H1 (cell line): ENCODE measurements at regions not wholly inside any gene's neighbourhood (a gene's known extent, or its start where the extent isn't known, plus 50 kb on each side); places are given as distances from the start of the nearest gene placed in this dataset.

Experiments used
- CREB1 ChIP-seq: IDR thresholded peaks from 2 replicates; pipeline ENCODE4 v1.6.1; 2012; ENCODE audit warnings: inconsistent platforms
- CTCF ChIP-seq, 3 experiments: IDR thresholded peaks; 1 replicate in 2 of 3; 2 replicates in 1 of 3; pipeline versions ENCODE4 v1.5.1 to v1.6.1; 2011; ENCODE audit warnings: low read length in 3 of 3, mild to moderate bottlenecking in 3 of 3, inconsistent platforms in 2 of 3, low read depth in 1 of 3, moderate library complexity in 1 of 3; ENCODE audit not compliant: insufficient read depth in 1 of 3; ENCODE audit errors: control extremely low read depth in 1 of 3
- EP300 ChIP-seq, 2 experiments: IDR thresholded peaks; 1 replicate in 1 of 2; 2 replicates in 1 of 2; pipeline ENCODE4 v1.6.1; 2011 to 2012; ENCODE audit warnings: low read depth in 2 of 2, low read length in 2 of 2, mild to moderate bottlenecking in 2 of 2, borderline replicate concordance in 1 of 2, inconsistent platforms in 1 of 2, moderate library complexity in 1 of 2
- EZH2 ChIP-seq: fragments of 200-600 bp; sonication (generic); IDR thresholded peaks from 2 replicates; pipeline ENCODE4 v1.7.1; 2012; ENCODE audit warnings: low read depth, mild to moderate bottlenecking, moderate library complexity, low read length, inconsistent platforms; ENCODE audit not compliant: severe bottlenecking
- FOSL1 ChIP-seq: IDR thresholded peaks from 2 replicates; pipeline ENCODE4 v1.6.1; 2011; ENCODE audit warnings: mild to moderate bottlenecking, low read depth, low read length, moderate library complexity; ENCODE audit not compliant: insufficient read depth
- HDAC2 ChIP-seq, 2 experiments: fragments of 300-600 bp in 1 of 2; sonication (generic) in 1 of 2; IDR thresholded peaks; 2 replicates each; pipeline ENCODE4 v1.6.1; 2011 to 2012; ENCODE audit warnings: low read depth in 2 of 2, low read length in 2 of 2, mild to moderate bottlenecking in 2 of 2, moderate library complexity in 2 of 2, borderline replicate concordance in 1 of 2, inconsistent platforms in 1 of 2
- KDM1A ChIP-seq: fragments of 200-600, 300-600 bp; sonication (generic); IDR thresholded peaks from 2 replicates; pipeline ENCODE4 v1.7.1; 2016; ENCODE audit warnings: mild to moderate bottlenecking, low read length, borderline replicate concordance
- POLR2A ChIP-seq, 2 experiments: IDR thresholded peaks; 1 replicate in 1 of 2; 2 replicates in 1 of 2; pipeline ENCODE4 v1.6.1; 2011; ENCODE audit warnings: low read depth in 2 of 2, low read length in 2 of 2, mild to moderate bottlenecking in 2 of 2; ENCODE audit errors: control extremely low read depth in 1 of 2
- POLR2AphosphoS5 ChIP-seq: IDR thresholded peaks from 2 replicates; pipeline ENCODE4 v1.6.1; 2011; ENCODE audit warnings: low read depth, low read length
- RAD21 ChIP-seq, 2 experiments: IDR thresholded peaks in 1 of 2; conservative IDR thresholded peaks in 1 of 2; 2 replicates each; pipeline ENCODE4 v1.6.1; 2011; ENCODE audit warnings: low read depth in 2 of 2, low read length in 2 of 2, improper control_type of control experiment in 1 of 2, inconsistent platforms in 1 of 2, mild to moderate bottlenecking in 1 of 2, moderate library complexity in 1 of 2
- RXRA ChIP-seq: IDR thresholded peaks from 2 replicates; pipeline ENCODE4 v1.6.1; 2011; ENCODE audit warnings: low read depth, mild to moderate bottlenecking, low read length, moderate library complexity; ENCODE audit not compliant: insufficient read depth
- TAF1 ChIP-seq: IDR thresholded peaks from 2 replicates; pipeline ENCODE4 v1.6.1; 2011; ENCODE audit warnings: mild to moderate bottlenecking, low read depth, low read length

GRCh38 chr18:45505497-45506206 lies 109.6 kb upstream of the SLC14A2 start:
- TF ChIP-seq HDAC2 (IDR thresholded peaks at IDR 0.05; ENCODE audit: borderline replicate concordance in 1 of 2, low read depth in 2 of 2, low read length in 2 of 2) (no peak), RXRA (no peak), EZH2 (no peak), TAF1 (no peak), CTCF (IDR thresholded peaks at IDR 0.05; ENCODE audit: control extremely low read depth in 1 of 3, insufficient read depth in 1 of 3, low read depth in 1 of 3, low read length in 3 of 3) (no peak), EP300 (IDR thresholded peaks at IDR 0.05; ENCODE audit: borderline replicate concordance in 1 of 2, low read depth in 2 of 2, low read length in 2 of 2) (no peak), RAD21 (IDR thresholded peaks at IDR 0.05 in 1 of 2, conservative IDR thresholded peaks at IDR 0.05 in 1 of 2; ENCODE audit: low read depth in 2 of 2, low read length in 2 of 2) (no peak), FOSL1 (no peak), CREB1 (no peak), POLR2AphosphoS5 (no peak), KDM1A (no peak), POLR2A (IDR thresholded peaks at IDR 0.05; ENCODE audit: control extremely low read depth in 1 of 2, low read depth in 2 of 2, low read length in 2 of 2) (no peak)
